ENCODE measurements at regions not wholly inside any gene's neighbourhood (a gene's known extent, or its start where the extent isn't known, plus 50 kb on each side); places are given as distances from the start of the nearest gene placed in this dataset.

DNA sequence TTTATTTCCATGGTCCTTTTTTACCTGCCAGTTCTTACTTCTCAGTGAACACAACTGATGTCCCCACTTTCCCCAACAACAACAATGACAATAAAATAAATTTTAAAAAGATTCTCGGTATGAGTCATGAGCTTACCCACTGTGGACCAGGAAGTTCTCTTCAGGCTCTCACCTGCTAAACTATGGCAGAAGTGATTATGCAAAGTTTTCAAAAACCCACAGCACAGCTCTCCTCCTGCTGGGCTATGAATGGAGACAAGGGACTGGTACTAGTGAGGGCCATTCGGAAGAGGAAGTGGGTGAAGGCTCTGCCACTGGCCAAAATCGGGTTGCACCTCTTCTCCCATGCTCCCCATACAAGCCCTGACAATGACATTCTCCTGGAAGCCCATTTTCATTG, 429.4 kb downstream of the PIK3R1 start:
- TF ChIP-seq POLR2A (IDR thresholded peaks at IDR 0.05; ENCODE audit: low read length) = no peak
- no peak for TF ChIP-seq GATA1 (IDR thresholded peaks at IDR 0.05; ENCODE audit: low read depth, low read length)
